ENCODE measurements at regions not wholly inside any gene's neighbourhood (a gene's known extent, or its start where the extent isn't known, plus 50 kb on each side); places are given as distances from the start of the nearest gene placed in this dataset.
A peak's percentile ranks its signal among the peaks of the same experiment; 100 is the strongest.

DNA sequence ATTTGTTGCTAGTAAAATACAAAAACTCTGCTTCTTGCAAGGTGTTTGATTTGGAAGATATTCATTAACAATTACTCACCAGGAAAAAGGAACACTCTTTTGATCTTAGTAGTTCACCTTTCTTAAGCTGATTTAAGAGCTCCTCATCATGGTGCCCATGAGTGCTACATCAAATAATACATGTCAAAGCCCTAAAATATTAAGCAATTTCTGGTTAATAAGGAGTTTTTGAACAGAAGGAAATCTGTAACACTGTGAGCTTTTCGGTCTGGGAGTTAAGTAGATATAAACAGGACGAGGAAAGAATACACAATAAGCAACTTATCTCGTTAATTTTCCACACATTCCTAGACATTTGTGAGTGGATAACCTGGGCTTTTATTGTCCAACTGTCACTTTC lies 83.9 kb upstream of the DCBLD2 start:
- H3K4me1 ChIP-seq (ENCODE audit: low read depth, poor library complexity, severe bottlenecking) = peaks cover 10% of the 10 kb centered on the region

GRCh38 chr3:98984024-98984423 lies 82.5 kb upstream of the DCBLD2 start:
- Histone ChIP-seq H3K27me3 (ENCODE audit: insufficient read depth, low read depth) (no peaks in the 10 kb centered on the region), H4K20me1 (ENCODE audit: insufficient read depth) (no peaks in the 10 kb centered on the region), H3K36me3 (ENCODE audit: insufficient read depth) (no peaks in the 10 kb centered on the region), H3K79me2 (ENCODE audit: insufficient read depth, low read depth) (no peaks in the 10 kb centered on the region), H3K4me2 (no peak overlapping the region), H3K4me3 (IDR thresholded peaks at IDR 0.05; ENCODE audit: insufficient read depth, low read depth, low read length) (no peak overlapping the region), H3K27ac (no peak overlapping the region), H3K4me1 (ENCODE audit: low read depth, poor library complexity, severe bottlenecking) (peaks cover 16% of the 10 kb centered on the region), H2AFZ (ENCODE audit: low read depth) (no peak overlapping the region), H3K9ac (no peak overlapping the region)
- TF ChIP-seq, protein P1, sequence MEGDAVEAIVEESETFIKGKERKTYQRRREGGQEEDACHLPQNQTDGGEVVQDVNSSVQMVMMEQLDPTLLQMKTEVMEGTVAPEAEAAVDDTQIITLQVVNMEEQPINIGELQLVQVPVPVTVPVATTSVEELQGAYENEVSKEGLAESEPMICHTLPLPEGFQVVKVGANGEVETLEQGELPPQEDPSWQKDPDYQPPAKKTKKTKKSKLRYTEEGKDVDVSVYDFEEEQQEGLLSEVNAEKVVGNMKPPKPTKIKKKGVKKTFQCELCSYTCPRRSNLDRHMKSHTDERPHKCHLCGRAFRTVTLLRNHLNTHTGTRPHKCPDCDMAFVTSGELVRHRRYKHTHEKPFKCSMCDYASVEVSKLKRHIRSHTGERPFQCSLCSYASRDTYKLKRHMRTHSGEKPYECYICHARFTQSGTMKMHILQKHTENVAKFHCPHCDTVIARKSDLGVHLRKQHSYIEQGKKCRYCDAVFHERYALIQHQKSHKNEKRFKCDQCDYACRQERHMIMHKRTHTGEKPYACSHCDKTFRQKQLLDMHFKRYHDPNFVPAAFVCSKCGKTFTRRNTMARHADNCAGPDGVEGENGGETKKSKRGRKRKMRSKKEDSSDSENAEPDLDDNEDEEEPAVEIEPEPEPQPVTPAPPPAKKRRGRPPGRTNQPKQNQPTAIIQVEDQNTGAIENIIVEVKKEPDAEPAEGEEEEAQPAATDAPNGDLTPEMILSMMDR (conservative IDR thresholded peaks at IDR 0.05; ENCODE audit: low read depth, low read length) = no peak

More for the DNA sequence above, 83.9 kb upstream of the DCBLD2 start:
- H3K4me3 ChIP-seq (IDR thresholded peaks at IDR 0.05; ENCODE audit: insufficient read depth, low read depth, low read length) = no peak overlapping the region
- no peaks in the 10 kb centered on the region for H4K20me1 ChIP-seq (ENCODE audit: insufficient read depth)
- H3K27me3 ChIP-seq (ENCODE audit: insufficient read depth, low read depth) = no peaks in the 10 kb centered on the region
- no peak overlapping the region for H2AFZ ChIP-seq (ENCODE audit: low read depth)
- no peak overlapping the region for H3K4me2 ChIP-seq
- no peak overlapping the region for H3K27ac ChIP-seq
- TF ChIP-seq, protein P1 (conservative IDR thresholded peaks at IDR 0.05; ENCODE audit: low read depth, low read length) = no peak
- H3K79me2 ChIP-seq (ENCODE audit: insufficient read depth, low read depth) = no peaks in the 10 kb centered on the region
- no peak overlapping the region for H3K9ac ChIP-seq
- H3K36me3 ChIP-seq (ENCODE audit: insufficient read depth) = no peaks in the 10 kb centered on the region

- Histone ChIP-seq H3K4me3 (IDR thresholded peaks at IDR 0.05; ENCODE audit: insufficient read depth, low read depth, low read length) (no peak overlapping the region), H3K27me3 (ENCODE audit: insufficient read depth, low read depth) (no peaks in the 10 kb centered on the region), H3K79me2 (ENCODE audit: insufficient read depth, low read depth) (no peaks in the 10 kb centered on the region), H3K9ac (no peak overlapping the region), H3K27ac (no peak overlapping the region), H2AFZ (ENCODE audit: low read depth) (no peak overlapping the region), H4K20me1 (ENCODE audit: insufficient read depth) (no peaks in the 10 kb centered on the region), H3K4me1 (ENCODE audit: low read depth, poor library complexity, severe bottlenecking) (peaks cover 25% of the 10 kb centered on the region), H3K36me3 (ENCODE audit: insufficient read depth) (no peaks in the 10 kb centered on the region), H3K4me2 (no peak overlapping the region)
- TF ChIP-seq, protein P1 (conservative IDR thresholded peaks at IDR 0.05; ENCODE audit: low read depth, low read length) = no peak
Measured at GRCh38 chr3:98982351-98982750, 80.9 kb upstream of the DCBLD2 start.

GRCh38 chr3:98980915-98981596 lies 79.6 kb upstream of the DCBLD2 start:
- Histone ChIP-seq H2AFZ (ENCODE audit: low read depth) (no peak overlapping the region), H4K20me1 (ENCODE audit: insufficient read depth) (no peaks in the 10 kb centered on the region), H3K4me1 (ENCODE audit: low read depth, poor library complexity, severe bottlenecking) (peaks cover 28% of the 10 kb centered on the region), H3K27me3 (ENCODE audit: insufficient read depth, low read depth) (no peaks in the 10 kb centered on the region), H3K4me3 (IDR thresholded peaks at IDR 0.05; ENCODE audit: insufficient read depth, low read depth, low read length) (no peak overlapping the region), H3K9ac (no peak overlapping the region), H3K27ac (no peak overlapping the region), H3K4me2 (peak overlapping the region; percentile 24; the same call in 1 of the 2 replicates), H3K36me3 (ENCODE audit: insufficient read depth) (no peaks in the 10 kb centered on the region), H3K79me2 (ENCODE audit: insufficient read depth, low read depth) (no peaks in the 10 kb centered on the region)
- TF ChIP-seq, protein P1 (conservative IDR thresholded peaks at IDR 0.05; ENCODE audit: low read depth, low read length) = no peak
